K562 (cell line): ENCODE measurements at regions not wholly inside any gene's neighbourhood (a gene's known extent, or its start where the extent isn't known, plus 50 kb on each side); places are given as distances from the start of the nearest gene placed in this dataset.

Experiments
- ATAC-seq: fragments of 200-7000 bp; cut with Tn5 transposase; 3 replicates; pipeline ENCODE4 v1.9.1; 2020; ENCODE audit warnings: moderate library complexity
- BruUV-seq: library from RNA; stranded (reverse); fragments of 400-500 nt; replicated peaks from 2 replicates; lab custom pipeline; 2021; lab: Mats Ljungman, UMichigan
- CTCF ChIA-PET: fragments of 300-600 bp; formaldehyde crosslinking; extraction: SDS; loops from one replicate; lab custom pipeline; 2021; ENCODE audit warnings: low intra/inter-chr PET ratio; lab: Yijun Ruan, JAX
- POLR2A ChIA-PET: fragments of 300-600, 350-650 bp; sonication (Branson Sonifier 250); formaldehyde crosslinking; extraction: SDS; loops from one replicate; lab custom pipeline; 2021; ENCODE audit warnings: antibody characterized with exemption, inconsistent platforms; lab: Yijun Ruan, JAX
- DNase-seq, 4 experiments: peaks; one replicate each; pipeline versions ENCODE4 v3.0.0 to v3.0.0-alpha.2; 2011 to 2018; ENCODE audit warnings: low spot score in 3 of 4, mixed read lengths in 3 of 4; ENCODE audit errors: extremely low read depth in 1 of 4
- FAIRE-seq: peaks from 2 replicates; lab custom pipeline; 2011; peaks lifted over from hg19 to GRCh38; lab: Jason Lieb, UNC
- H2AFZ ChIP-seq: 2 replicates; pipeline ENCODE4 v1.6.0; 2011; ENCODE audit warnings: low read depth, low read length, control low read depth, inconsistent platforms
- H3K27ac ChIP-seq: fragments of 200-600 bp; 3 replicates; pipeline ENCODE4 v1.8.0; 2011; ENCODE audit warnings: low read depth, mild to moderate bottlenecking, control low read depth, inconsistent platforms, low read length, moderate library complexity, mixed read lengths; ENCODE audit errors: extremely low read depth
- H3K27me3 ChIP-seq, 2 experiments: fragments of 300-600 bp in 1 of 2; 2 replicates in 1 of 2; 3 replicates in 1 of 2; pipeline versions ENCODE4 v1.6.0 to v1.8.0; 2011; ENCODE audit warnings: inconsistent platforms in 2 of 2, low read length in 2 of 2, mild to moderate bottlenecking in 1 of 2, mixed read lengths in 1 of 2, moderate library complexity in 1 of 2; ENCODE audit not compliant: control insufficient read depth in 2 of 2, insufficient read depth in 2 of 2
- H3K36me3 ChIP-seq: fragments of 300-600 bp; 3 replicates; pipeline ENCODE4 v1.8.0; 2011; ENCODE audit warnings: mild to moderate bottlenecking, low read length, inconsistent platforms; ENCODE audit not compliant: control insufficient read depth, insufficient read depth
- H3K4me1 ChIP-seq, 2 experiments: fragments of 200-600 bp in 1 of 2; replicated peaks in 1 of 2; 2 replicates in 1 of 2; 3 replicates in 1 of 2; pipeline versions ENCODE4 v1.5.1 to v1.8.0; 2011; ENCODE audit warnings: inconsistent platforms in 2 of 2, low read length in 2 of 2, mild to moderate bottlenecking in 1 of 2, mixed read lengths in 1 of 2, moderate library complexity in 1 of 2; ENCODE audit not compliant: control insufficient read depth in 2 of 2, insufficient read depth in 2 of 2
- H3K4me2 ChIP-seq: 2 replicates; pipeline ENCODE4 v1.6.1; 2011; ENCODE audit warnings: low read length, control low read depth, inconsistent platforms, mixed read lengths; ENCODE audit not compliant: insufficient read depth
- H3K4me3 ChIP-seq: fragments of 200-600 bp; sonication (generic), shearing (Covaris generic); 2 replicates; pipeline ENCODE4 v1.5.1; 2016; ENCODE audit warnings: control low read depth, inconsistent platforms
- H3K79me2 ChIP-seq: fragments of 200-600 bp; 3 replicates; pipeline ENCODE4 v1.8.0; 2011; ENCODE audit warnings: low read length, inconsistent platforms; ENCODE audit not compliant: control insufficient read depth, insufficient read depth
- H3K9ac ChIP-seq, 2 experiments: 2 replicates each; pipeline versions ENCODE4 v1.6.0 to v1.6.1; 2011; ENCODE audit warnings: low read depth in 2 of 2, low read length in 2 of 2, control low read depth in 1 of 2, inconsistent platforms in 1 of 2, mild to moderate bottlenecking in 1 of 2, mixed read lengths in 1 of 2; ENCODE audit not compliant: insufficient read depth in 1 of 2
- H3K9me1 ChIP-seq: one replicate; pipeline ENCODE4 v1.6.0; 2011; ENCODE audit warnings: inconsistent platforms, mild to moderate bottlenecking, low read length, moderate library complexity; ENCODE audit not compliant: control insufficient read depth, insufficient read depth
- H3K9me3 ChIP-seq: replicated peaks from 2 replicates; pipeline ENCODE4 v1.5.1; 2011; ENCODE audit warnings: low read depth, low read length, inconsistent platforms; ENCODE audit not compliant: control insufficient read depth, insufficient read depth
- H4K20me1 ChIP-seq: replicated peaks from 2 replicates; pipeline ENCODE4 v1.6.1; 2011; ENCODE audit warnings: low read length, inconsistent platforms, mixed read lengths; ENCODE audit not compliant: control insufficient read depth, insufficient read depth
- AFF1 ChIP-seq, 2 experiments: fragments of 450-650 bp; IDR thresholded peaks; 2 replicates each; pipeline ENCODE4 v1.6.1; 2018; ENCODE audit warnings: mild to moderate bottlenecking in 2 of 2, low read depth in 1 of 2; ENCODE audit not compliant: partially characterized antibody in 2 of 2
- BRF1 ChIP-seq: IDR thresholded peaks from 3 replicates; pipeline ENCODE4 v1.6.1; 2011; ENCODE audit warnings: borderline replicate concordance, mild to moderate bottlenecking; ENCODE audit not compliant: insufficient read length; ENCODE audit errors: extremely low read depth
- FOXK2 ChIP-seq, 2 experiments: fragments of 450-650 bp; IDR thresholded peaks in 1 of 2; conservative IDR thresholded peaks in 1 of 2; 2 replicates each; pipeline ENCODE4 v1.6.1; 2016; ENCODE audit warnings: low read depth in 2 of 2, mild to moderate bottlenecking in 1 of 2
- SMAD4 ChIP-seq: fragments of 250-450 bp; sonication (Bioruptor Pico); conservative IDR thresholded peaks from 2 replicates; pipeline ENCODE4 v1.8.0; 2021; ENCODE audit warnings: inconsistent platforms, mild to moderate bottlenecking, moderate library complexity
- THAP7 ChIP-seq: fragments of 250-450 bp; sonication (Bioruptor Pico); IDR thresholded peaks from 2 replicates; pipeline ENCODE4 v1.5.0; 2021
- YY1 ChIP-seq, 3 experiments: IDR thresholded peaks; 2 replicates each; pipeline ENCODE4 v1.6.1; 2011; ENCODE audit warnings: low read length in 2 of 3, mild to moderate bottlenecking in 2 of 3, moderate library complexity in 2 of 3, borderline replicate concordance in 1 of 3, control low read depth in 1 of 3, low read depth in 1 of 3; ENCODE audit not compliant: insufficient read depth in 3 of 3, insufficient replicate concordance in 2 of 3, control insufficient read depth in 1 of 3, insufficient read length in 1 of 3; ENCODE audit errors: extremely low read depth in 1 of 3
- ZNF143 ChIP-seq: sonication (generic); formaldehyde crosslinking; IDR thresholded peaks from 2 replicates; pipeline ENCODE4 v1.9.0; 2022; ENCODE audit warnings: mild to moderate bottlenecking, missing genetic modification reagents
- ZNF184 ChIP-seq: sonication (generic); formaldehyde crosslinking; IDR thresholded peaks from 2 replicates; pipeline ENCODE4 v1.5.0; 2020; ENCODE audit warnings: missing genetic modification reagents
- ZNF507 ChIP-seq: conservative IDR thresholded peaks from 2 replicates; pipeline ENCODE4 v1.6.1; 2017; ENCODE audit warnings: missing genetic modification characterization, missing compliant biosample characterization
- in situ Hi-C: fragments of 300-500 bp; cut with MboI; formaldehyde crosslinking; loops from 4 replicates; pipeline ENCODE4 v1.15.0; 2018; ENCODE audit warnings: inconsistent platforms, mixed read lengths
- intact Hi-C: fragments of 100-400 bp; cut with micrococcal nuclease; formaldehyde crosslinking; loops from 2 replicates; pipeline ENCODE4 v1.14.2; 2022

GRCh38 chr4:188826393-188826792 lies 687.2 kb downstream of the TRIML1 start:
- Histone ChIP-seq H3K36me3 (no peaks in the 10 kb centered on the region), H2AFZ (no peak overlapping the region), H4K20me1 (no peaks in the 10 kb centered on the region), H3K4me3 (no peak overlapping the region), H3K79me2 (no peaks in the 10 kb centered on the region), H3K9me3 (no peaks in the 10 kb centered on the region; the same call in 1 of the 2 replicates), H3K9ac (no peak overlapping the region), H3K4me1 (no peaks in the 10 kb centered on the region), H3K27ac (no peak overlapping the region), H3K4me2 (no peak overlapping the region), H3K27me3 (no peaks in the 10 kb centered on the region), H3K9me1 (no peaks in the 10 kb centered on the region)
- ChIA-PET POLR2A (no interaction called here), CTCF (no interaction called here)
- ATAC-seq (no peak), DNase-seq (no peak), FAIRE-seq (no peak)
- BruUV-seq = no TSS peak
- in situ Hi-C loops (no loop called here), intact Hi-C loops (no loop called here)
- TF ChIP-seq THAP7 (CRISPR knock-in tag) (no peak), ZNF184 (CRISPR knock-in tag) (no peak), BRF1 (no peak), ZNF507 (tag) (no peak), FOXK2 (conservative IDR thresholded peaks at IDR 0.05 in 1 of 2, IDR thresholded peaks at IDR 0.05 in 1 of 2; ENCODE audit: low read depth in 2 of 2) (no peak), ZNF143 (no peak), AFF1 (IDR thresholded peaks at IDR 0.05; ENCODE audit: low read depth in 1 of 2, partially characterized antibody in 2 of 2) (no peak), SMAD4 (CRISPR knock-in tag) (no peak), YY1 (IDR thresholded peaks at IDR 0.05; ENCODE audit: borderline replicate concordance in 1 of 3, control insufficient read depth in 1 of 3, extremely low read depth in 1 of 3, insufficient read depth in 3 of 3, insufficient read length in 1 of 3, insufficient replicate concordance in 2 of 3, low read depth in 1 of 3, low read length in 2 of 3) (no peak)
